Stimulated activated CD8-positive, alpha-beta memory T cell treated with anti-CD3 and anti-CD28 coated beads, Interleukin-12 subunit alpha, Interleukin-12 subunit beta, amount 100 ng/mL, for 24 hours (primary cell): ENCODE measurements at regions not wholly inside any gene's neighbourhood (a gene's known extent, or its start where the extent isn't known, plus 50 kb on each side); places are given as distances from the start of the nearest gene placed in this dataset.

ENCODE experiments used
- DNase-seq: peaks from one replicate; pipeline ENCODE4 v3.0.0-alpha.2; 2020; ENCODE audit errors: extremely low read depth

DNA sequence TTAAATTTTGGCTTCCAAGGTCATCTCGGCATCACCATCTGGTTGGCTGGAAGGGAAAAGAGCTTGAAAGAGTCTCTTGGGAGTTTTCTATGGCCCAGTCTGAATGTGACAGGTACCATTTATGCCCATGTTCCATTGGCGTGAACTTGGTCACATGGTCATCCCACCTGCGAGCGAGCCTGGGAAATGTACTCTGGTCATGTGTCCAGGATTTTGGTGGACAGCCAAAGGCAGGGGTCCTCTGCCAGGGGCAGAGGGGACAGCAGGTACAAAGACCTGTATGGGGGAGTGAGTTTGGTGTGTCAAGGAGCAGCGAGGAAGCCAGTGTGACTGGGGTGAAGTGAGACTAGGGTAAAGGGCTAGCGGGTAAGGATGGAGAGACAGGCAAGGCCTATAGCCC lies 112.6 kb downstream of the CDC5L start:
- no peak for DNase-seq

DNA sequence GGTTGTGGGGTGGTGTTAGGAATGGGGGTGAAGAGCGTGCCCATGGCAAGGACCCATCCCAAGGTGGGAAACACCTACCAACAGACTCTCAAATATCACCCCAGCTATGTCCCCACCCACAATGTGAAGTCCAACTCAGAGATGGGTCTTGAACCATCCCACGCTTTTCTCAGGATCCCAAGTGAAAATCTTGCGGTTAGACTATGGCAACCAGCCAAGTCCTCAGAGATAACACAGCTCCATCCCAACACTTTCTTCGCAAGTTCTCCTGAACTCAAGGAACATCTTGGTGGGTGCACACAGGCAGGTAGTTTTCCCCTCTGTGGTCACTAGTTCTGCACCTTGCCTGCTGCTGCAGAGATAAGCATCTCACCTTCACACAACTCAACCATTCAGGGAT lies 116.0 kb downstream of the CDC5L start:
- DNase-seq: no peak

DNA sequence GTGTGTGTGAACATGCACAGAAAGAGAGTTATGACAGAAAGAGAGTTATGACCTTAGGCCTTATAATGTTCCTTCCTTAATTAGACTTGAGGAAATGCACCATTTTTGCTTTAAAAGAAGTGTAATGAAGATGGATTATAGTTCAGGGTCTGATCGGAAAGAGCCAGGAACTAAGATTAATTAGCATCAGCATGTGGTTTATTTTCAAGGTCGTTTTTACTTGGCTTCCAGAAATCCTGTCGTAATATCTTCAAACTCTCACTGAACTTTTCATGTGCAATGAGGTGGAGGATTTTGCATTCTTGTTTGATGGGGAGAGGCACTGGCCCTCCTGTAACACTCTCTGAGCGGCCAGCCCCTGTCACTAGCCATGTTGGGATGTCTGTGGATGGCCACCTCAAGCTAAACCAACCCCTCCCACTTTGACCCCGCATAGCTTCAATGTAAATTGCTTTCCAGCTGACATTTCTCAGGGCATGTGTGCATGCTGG lies 116.8 kb downstream of the CDC5L start:
- no peak for DNase-seq

DNA sequence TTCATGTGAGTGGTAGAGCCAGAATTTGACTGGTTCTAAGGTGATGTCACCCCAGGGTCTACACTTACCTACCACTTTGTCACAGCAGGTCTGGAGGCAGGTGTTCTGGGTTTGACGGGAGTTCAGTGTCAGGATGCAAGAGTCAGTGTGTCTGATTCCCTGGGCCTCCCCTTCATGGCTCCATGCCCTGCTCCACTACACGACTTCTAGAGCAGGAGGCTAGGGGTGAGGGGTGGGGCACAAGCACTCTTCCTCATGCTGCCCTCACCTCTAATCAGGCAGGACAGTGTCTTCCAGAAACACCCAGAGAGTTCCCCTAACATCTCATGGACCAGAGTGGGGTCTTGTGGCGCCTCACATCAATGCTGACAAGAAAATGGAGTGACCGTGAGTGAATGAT lies 118.2 kb downstream of the CDC5L start:
- DNase-seq: no peak

DNA sequence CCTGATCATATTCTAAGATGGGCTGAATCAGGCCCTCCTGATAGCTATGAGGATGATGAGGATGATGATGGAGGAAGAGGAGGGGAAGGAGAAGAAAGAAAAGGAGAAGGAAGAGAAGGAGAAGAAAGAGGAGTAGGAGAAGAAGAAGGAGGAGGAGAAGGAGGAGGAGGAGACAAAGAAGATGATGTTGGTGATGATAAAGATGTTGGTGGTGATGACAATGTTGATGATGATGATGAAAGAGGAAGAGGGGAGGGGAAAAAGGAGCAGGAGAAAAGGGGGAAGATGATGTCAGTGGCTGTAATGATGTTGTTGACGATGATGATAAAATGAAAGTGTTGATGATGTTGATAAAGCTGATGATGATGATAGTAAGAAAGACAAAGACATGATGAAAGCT lies 119.5 kb downstream of the CDC5L start:
- DNase-seq: no peak

GRCh38 chr6:44508646-44509045 lies 121.1 kb downstream of the CDC5L start:
- DNase-seq: no peak

GRCh38 chr6:44511126-44511525 lies 123.6 kb downstream of the CDC5L start:
- no peak for DNase-seq

DNA sequence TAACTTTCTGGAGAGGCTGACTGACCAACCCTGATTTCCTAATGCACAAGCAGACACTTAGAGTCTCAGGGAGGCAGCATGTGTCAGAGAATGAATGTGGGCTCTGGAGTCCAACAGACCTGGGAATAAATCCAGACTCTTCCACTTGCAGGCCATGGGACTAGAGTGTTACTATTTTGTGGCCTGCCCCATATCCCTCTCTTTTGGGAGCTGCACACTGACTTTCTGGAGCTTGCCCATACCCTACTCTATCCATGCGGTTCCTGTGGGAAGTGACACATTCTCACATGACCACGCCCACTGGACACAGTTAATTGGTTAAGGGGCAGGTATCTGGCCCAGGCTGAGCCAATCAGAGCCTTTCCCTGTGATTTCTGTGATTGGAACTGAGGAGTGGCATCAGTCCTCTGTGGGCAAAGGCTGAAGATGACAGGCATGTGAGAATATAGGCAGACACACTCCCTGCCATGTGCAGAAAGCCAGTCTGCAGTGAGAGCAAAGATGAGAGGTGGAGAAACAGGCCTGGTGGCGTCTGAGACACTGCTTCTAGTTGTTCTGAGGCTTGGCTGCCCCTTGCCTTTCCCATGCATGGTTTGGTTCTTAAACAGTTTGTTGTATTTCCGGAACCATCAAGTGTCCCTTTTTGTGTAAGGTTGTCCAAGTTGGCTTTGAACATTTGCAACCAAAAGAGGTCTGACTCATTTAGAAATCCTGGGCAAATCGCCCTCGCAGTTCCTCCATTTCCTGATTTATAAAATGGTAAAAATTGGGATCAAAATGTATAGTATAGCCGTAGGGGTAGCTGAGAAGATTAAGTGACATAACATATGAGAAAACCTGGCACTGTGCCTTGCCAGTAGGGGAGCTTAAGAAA lies 125.6 kb downstream of the CDC5L start:
- DNase-seq: no peak

DNA sequence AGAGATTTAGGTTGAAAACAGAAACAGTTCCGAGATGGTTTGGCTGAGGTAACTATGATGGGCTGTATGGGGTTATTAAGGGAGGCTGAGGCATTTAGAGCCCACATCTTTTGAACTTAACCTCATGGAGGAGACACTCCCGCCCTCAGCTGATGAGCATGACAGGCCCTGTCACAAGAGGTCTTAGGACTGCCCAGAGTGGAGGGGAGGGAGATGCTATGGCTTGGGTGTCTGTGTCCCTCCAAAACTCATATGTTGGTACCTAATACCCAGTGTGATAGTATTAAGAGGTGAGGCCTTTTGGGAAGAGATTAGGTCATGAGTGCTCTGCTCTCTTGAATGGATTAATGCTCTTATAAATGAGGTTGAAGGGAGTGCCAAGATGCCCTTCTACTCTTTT lies 126.6 kb downstream of the CDC5L start:
- no peak for DNase-seq

DNA sequence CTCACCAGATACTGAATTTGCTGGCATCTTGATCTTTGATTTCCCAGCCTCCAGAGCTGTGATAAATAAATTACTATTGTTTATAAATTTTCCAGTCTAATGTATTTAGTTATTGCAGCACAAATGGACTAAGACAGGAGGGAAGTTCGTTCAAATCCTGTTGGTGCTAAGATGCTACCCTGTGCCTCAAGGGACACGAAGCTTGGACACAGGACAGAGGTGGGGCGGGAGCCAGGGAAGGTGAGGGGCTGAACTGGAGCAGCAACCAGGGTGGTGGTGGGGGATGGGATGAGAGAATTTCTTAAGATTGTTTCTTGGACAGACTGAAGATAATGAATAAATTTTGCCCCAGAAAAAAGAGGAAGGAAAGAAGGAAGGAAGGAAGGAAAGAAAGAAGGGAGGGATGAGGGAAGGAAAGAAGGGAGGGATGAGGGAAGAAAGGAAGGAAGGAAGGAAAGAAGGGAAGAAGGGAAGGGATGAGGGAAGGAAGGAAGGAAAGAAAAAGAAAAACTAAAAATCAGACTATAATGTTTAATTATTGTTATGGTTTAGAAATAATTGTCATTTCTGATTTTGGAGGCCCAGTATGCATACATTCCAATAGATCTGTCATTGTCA lies 127.2 kb downstream of the CDC5L start:
- no peak for DNase-seq

DNA sequence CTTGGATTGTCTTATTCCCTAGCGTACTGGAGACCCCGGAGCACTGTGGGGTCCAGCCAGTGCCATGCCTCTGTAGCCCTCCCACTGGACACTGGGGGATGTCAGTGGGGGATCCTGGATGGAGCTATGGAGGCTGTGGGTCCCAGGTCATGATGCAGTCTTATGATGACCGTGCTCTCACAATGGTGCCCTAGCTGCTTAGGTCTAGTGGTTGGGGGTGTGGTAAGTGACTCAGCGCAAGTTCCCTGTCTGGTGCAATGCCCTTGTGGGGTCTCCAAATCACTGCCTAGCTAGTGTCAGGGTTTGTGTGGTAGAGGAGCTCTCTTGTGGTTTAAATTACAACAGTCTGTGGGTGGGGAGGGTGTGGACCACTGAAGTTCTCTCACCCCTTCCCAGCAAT lies 135.4 kb downstream of the CDC5L start:
- DNase-seq: no peak

DNA sequence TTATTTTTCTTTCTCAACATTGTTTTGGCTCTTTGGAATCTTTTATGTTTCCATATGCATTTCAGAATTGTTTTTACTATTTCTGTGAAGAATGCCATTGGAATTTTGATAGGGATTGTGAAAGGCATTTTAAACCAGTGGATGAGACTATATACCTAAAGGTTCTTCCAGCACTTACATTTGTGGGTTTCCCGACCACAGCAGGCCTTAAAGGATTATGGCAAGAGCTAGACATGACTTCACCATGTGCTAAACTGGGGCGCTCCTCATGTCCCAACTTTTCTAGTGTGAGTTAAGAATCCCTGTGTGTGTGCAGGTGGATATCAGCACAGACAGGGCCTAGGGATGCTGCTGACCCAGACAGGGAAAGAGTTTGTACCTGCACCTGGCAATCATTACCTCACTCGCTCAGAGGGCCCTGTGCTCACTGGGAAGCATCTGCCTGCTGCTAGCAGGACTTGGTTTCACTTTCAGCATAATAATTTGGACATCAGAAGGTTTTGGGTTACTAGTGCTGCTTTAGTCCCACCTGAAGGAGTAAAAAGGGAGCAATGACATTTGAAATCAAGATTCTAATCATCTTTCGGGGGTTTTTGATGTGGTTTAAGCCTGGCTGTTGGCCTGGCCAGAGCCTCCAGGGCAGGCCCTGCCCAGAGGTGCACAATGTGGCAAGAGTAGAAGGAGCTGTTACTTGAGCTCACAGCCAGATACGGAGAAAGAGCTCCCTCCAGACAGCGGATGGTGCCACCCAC lies 137.1 kb downstream of the CDC5L start:
- DNase-seq: no peak

DNA sequence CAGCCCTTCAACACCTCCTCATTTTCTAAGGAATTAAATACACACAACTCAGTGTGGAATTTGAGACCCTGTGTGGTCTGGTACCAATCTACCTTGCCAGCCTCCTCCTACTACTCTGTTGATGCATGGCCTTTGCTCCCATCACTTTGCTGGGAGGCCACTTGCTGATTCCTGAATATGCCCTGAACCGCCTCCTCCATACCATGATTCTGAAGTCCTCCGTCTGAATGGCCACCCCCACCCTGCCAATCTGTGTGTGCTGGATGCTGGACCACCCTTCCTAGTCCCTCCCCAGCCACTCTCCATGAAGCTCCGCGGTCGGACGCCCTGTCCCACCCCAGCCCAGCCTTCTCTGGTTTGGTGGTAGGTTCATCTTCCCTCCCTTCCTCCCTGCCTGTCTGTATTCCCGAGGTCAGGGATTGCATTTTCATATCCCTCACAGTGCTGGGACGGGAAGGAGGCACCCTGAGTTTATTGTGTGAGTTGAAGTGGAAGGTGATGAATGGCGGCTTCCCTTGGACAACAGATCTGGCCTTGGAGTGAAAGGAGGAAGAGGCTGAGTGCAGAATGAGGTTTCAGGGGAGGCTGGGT lies 138.3 kb downstream of the CDC5L start:
- no peak for DNase-seq

- no peak for DNase-seq
These were observed 139.7 kb downstream of the CDC5L start for GRCh38 chr6:44527181-44527580.

GRCh38 chr6:44527583-44528369 lies 140.3 kb downstream of the CDC5L start:
- no peak for DNase-seq

GRCh38 chr6:44528370-44528644 lies 140.8 kb downstream of the CDC5L start:
- DNase-seq: no peak

DNA sequence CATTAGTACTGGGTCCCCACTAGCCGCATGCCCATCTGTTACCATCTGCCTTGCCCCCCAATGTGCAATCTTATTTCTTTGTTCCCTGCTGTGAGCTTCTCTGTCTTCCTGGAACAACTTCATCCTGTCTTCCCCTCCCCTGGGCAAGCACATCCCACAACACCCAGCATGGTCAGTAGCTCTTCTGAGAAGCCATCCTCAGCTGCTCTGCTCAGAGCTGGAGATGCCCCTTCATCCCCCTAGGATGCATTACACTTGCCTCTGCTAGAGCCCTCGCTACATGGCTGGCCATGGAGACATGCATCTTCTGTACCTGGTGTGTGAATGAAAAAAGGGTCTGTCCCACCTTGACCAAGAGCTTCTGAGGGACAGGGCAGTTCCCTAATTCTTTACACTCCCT lies 141.2 kb downstream of the CDC5L start:
- no peak for DNase-seq

DNA sequence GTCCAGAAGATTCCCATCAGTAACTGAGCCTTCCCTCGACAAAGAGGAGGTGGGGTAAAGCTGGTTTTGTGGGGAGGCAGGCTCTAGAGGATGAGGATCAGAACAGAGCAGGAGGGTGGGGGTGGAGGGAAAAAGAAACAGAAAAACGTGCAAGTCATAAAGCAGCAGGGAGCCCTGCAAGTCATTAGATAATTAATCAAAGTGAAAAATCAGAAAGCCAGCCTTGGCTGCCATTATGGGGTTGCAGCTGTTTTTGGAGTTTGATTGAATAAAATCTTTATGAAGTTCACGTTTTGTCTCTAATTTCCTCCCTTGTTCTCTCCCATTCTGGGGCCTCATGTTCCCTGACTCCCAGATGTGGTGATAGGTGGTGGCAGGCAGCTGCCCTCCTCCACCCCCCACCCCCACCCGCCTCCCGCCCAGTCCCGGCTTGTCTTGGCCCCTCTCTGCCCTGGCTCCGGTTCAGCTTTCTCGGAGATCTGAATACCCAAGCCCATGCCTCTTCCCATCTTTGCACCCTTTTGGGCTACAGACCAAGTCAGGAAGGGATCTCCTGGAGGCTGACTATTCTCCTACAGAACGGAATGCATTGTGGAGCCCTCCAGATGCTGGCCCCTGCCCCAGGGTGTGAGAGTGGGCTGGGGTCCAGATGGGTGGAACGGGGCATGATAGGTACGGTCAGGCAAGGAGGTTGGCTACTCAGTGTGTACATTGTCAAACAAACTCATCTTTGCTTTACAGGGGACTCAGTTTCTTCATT lies 141.8 kb downstream of the CDC5L start:
- DNase-seq: no peak

DNA sequence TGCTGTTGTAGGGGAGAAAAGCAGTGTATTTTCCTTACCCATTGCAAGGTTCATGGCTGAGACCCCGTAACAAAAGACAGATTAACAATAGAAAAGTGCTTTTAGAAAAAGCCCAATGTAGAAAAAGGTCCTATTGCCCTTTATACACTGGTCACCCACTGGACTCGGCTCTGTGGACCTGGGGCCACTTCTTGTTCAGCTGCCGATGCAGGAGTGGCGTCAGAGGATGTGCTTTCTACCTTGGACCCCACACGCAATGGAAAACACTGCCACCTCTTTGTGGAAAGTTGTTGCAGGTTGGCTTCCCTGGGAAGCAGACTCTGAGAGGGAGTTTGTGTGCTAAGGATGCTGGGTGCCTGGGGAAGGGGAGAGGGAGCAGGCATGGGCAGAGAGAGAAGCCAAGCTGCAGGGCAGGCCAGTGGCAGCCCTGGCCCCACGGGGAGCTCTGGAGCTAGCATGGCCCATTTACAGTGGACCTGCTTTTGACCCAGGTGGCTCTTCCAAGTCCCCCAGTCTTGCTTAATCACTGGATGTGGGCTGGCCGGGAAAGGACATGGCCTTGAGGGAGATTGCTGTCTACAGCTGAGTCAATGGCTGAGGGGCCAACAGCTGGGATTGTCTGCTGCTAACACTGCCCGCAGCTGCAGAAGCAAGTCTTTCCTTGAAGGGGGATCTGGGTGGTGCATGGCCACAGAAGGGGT lies 142.9 kb downstream of the CDC5L start:
- DNase-seq: no peak

GRCh38 chr6:44530910-44531234 lies 143.4 kb downstream of the CDC5L start:
- no peak for DNase-seq
